ENCODE measurements at regions not wholly inside any gene's neighbourhood (a gene's known extent, or its start where the extent isn't known, plus 50 kb on each side); places are given as distances from the start of the nearest gene placed in this dataset.

GRCh38 chr15:25497934-25498333 is 59.1 kb upstream of the UBE3A start:
- no peak for TF ChIP-seq FOXM1 (IDR thresholded peaks at IDR 0.05; ENCODE audit: borderline replicate concordance)
- TF ChIP-seq CTBP1 (IDR thresholded peaks at IDR 0.05; ENCODE audit: borderline replicate concordance) = no peak
- TF ChIP-seq L3MBTL2 (conservative IDR thresholded peaks at IDR 0.05) = no peak
- no peak for TF ChIP-seq BHLHE40 (IDR thresholded peaks at IDR 0.05; ENCODE audit: borderline replicate concordance)
- no peak for TF ChIP-seq TARDBP (IDR thresholded peaks at IDR 0.05)
- TF ChIP-seq ARNT (IDR thresholded peaks at IDR 0.05) = no peak
- TF ChIP-seq SUZ12 (IDR thresholded peaks at IDR 0.05) = no peak
- TF ChIP-seq HDGF (IDR thresholded peaks at IDR 0.05; ENCODE audit: borderline replicate concordance) = no peak
- no peak for TF ChIP-seq SP1 (IDR thresholded peaks at IDR 0.05)
- TF ChIP-seq ELF4 (IDR thresholded peaks at IDR 0.05) = no peak
- TF ChIP-seq FOXA1 (IDR thresholded peaks at IDR 0.05) = no peak
- TF ChIP-seq ZNF384 (IDR thresholded peaks at IDR 0.05) = no peak
- no peak for TF ChIP-seq FOXK2 (IDR thresholded peaks at IDR 0.05)
- ChIA-PET POLR2A (no interaction called here), CTCF (no interaction called here)
- DNase-seq (ENCODE audit: extremely low spot score) = no peak

DNA sequence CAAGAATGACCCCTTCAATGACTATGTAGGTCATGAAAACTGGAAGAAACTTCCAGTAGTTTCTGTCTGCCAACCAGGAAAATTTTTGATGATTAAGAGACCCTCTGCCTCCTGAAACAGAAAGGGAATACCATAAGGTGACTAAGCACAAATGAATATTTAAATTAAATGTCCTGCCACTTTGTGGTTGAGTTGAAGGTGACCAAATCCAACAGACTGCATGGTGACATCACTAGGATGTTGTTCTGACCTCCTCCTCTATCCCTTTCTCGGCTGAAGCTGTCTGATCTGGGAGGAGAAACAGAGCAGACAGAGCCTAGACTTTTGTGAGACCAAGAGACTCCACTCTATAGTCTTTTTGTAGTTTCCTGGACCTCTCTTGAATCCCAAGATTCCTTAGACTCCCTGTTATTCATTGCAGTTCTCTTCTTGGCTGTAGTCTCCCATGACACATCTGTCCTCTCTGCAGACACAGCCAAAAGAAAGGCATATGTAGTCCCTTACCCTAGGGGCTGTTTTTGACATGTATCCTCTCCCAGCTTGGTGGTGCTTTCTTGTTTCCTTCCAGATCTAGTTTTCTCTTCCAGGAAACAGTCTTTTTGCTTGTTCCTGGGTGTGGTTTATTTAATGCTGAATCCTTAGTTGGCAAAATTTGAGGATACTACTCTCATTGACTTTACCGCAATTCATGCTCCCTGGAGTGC is 55.2 kb upstream of the UBE3A start:
- no peak for DNase-seq (ENCODE audit: extremely low spot score)
- ChIA-PET CTCF (no interaction called here), POLR2A (no interaction called here)
- TF ChIP-seq BHLHE40 (IDR thresholded peaks at IDR 0.05; ENCODE audit: borderline replicate concordance) = no peak
- TF ChIP-seq SUZ12 (IDR thresholded peaks at IDR 0.05) = no peak
- no peak for TF ChIP-seq HDGF (IDR thresholded peaks at IDR 0.05; ENCODE audit: borderline replicate concordance)
- TF ChIP-seq CTBP1 (IDR thresholded peaks at IDR 0.05; ENCODE audit: borderline replicate concordance) = no peak
- no peak for TF ChIP-seq SP1 (IDR thresholded peaks at IDR 0.05)
- TF ChIP-seq FOXA1 (IDR thresholded peaks at IDR 0.05) = no peak
- TF ChIP-seq ELF4 (IDR thresholded peaks at IDR 0.05) = no peak
- no peak for TF ChIP-seq L3MBTL2 (conservative IDR thresholded peaks at IDR 0.05)
- TF ChIP-seq TARDBP (IDR thresholded peaks at IDR 0.05) = no peak
- no peak for TF ChIP-seq LEF1 (IDR thresholded peaks at IDR 0.05; ENCODE audit: borderline replicate concordance)
- no peak for TF ChIP-seq FOXM1 (IDR thresholded peaks at IDR 0.05; ENCODE audit: borderline replicate concordance)
- no peak for TF ChIP-seq PKNOX1 (IDR thresholded peaks at IDR 0.05)
- TF ChIP-seq ARNT (IDR thresholded peaks at IDR 0.05) = no peak
- TF ChIP-seq ZNF384 (IDR thresholded peaks at IDR 0.05) = no peak
- TF ChIP-seq NFRKB (IDR thresholded peaks at IDR 0.05) = no peak
- no peak for TF ChIP-seq FOXK2 (IDR thresholded peaks at IDR 0.05)

DNA sequence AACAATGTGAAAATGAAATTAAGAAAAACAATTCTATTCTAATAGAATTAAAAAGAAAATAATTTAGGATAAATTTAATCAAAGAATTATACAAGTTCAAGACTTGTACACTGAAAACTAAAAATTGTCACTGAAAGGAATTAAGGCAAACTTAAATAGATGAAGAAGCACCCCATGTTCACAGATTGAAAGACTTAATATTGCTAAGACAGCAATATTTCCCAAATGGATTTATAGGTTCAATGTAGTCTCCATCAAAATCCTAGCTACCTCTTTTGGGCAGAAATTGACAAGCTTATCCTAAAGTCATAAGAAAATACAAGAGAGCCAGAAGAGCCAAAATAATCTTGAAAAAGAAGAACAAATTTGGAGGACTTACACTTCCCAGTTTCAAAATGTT is 53.5 kb upstream of the UBE3A start:
- CTCF ChIA-PET = no interaction called here
- DNase-seq (ENCODE audit: extremely low spot score) = no peak
- POLR2A ChIA-PET = no interaction called here
- no peak for TF ChIP-seq ZNF384 (IDR thresholded peaks at IDR 0.05)
- TF ChIP-seq SUZ12 (IDR thresholded peaks at IDR 0.05) = no peak
- no peak for TF ChIP-seq CTBP1 (IDR thresholded peaks at IDR 0.05; ENCODE audit: borderline replicate concordance)
- no peak for TF ChIP-seq ELF4 (IDR thresholded peaks at IDR 0.05)
- TF ChIP-seq FOXM1 (IDR thresholded peaks at IDR 0.05; ENCODE audit: borderline replicate concordance) = no peak
- no peak for TF ChIP-seq NFRKB (IDR thresholded peaks at IDR 0.05)
- TF ChIP-seq BHLHE40 (IDR thresholded peaks at IDR 0.05; ENCODE audit: borderline replicate concordance) = no peak
- no peak for TF ChIP-seq TARDBP (IDR thresholded peaks at IDR 0.05)
- no peak for TF ChIP-seq FOXK2 (IDR thresholded peaks at IDR 0.05)
- TF ChIP-seq ARNT (IDR thresholded peaks at IDR 0.05) = no peak
- TF ChIP-seq PKNOX1 (IDR thresholded peaks at IDR 0.05) = no peak
- TF ChIP-seq HDGF (IDR thresholded peaks at IDR 0.05; ENCODE audit: borderline replicate concordance) = no peak
- TF ChIP-seq L3MBTL2 (conservative IDR thresholded peaks at IDR 0.05) = no peak
